Suprapubic skin (tissue), 4 donors: ENCODE measurements at regions not wholly inside any gene's neighbourhood (a gene's known extent, or its start where the extent isn't known, plus 50 kb on each side); places are given as distances from the start of the nearest gene placed in this dataset.

Experiments used
- DNase-seq, 2 donors: peaks; one replicate each; pipeline ENCODE4 v3.0.0-alpha.2; 2019; ENCODE audit warnings: low spot score in 2 of 2
- H3K27ac ChIP-seq: fragments of 200-600 bp; sonication (generic); one replicate; pipeline ENCODE4 v1.5.1; 2019
- H3K27me3 ChIP-seq: fragments of 200-600 bp; sonication (generic); one replicate; pipeline ENCODE4 v1.5.1; 2019
- H3K36me3 ChIP-seq: fragments of 200-600 bp; sonication (generic); one replicate; pipeline ENCODE4 v1.5.1; 2019
- H3K4me1 ChIP-seq: fragments of 200-600 bp; sonication (generic); one replicate; pipeline ENCODE4 v1.5.1; 2019
- H3K4me3 ChIP-seq: fragments of 200-600 bp; sonication (generic); one replicate; pipeline ENCODE4 v1.5.1; 2019; ENCODE audit warnings: mild to moderate bottlenecking
- H3K9me3 ChIP-seq: fragments of 200-600 bp; sonication (generic); one replicate; pipeline ENCODE4 v1.5.1; 2019
- CTCF ChIP-seq, 2 donors: fragments of 200-600 bp in 1 of 2; fragments of 450-650 bp in 1 of 2; sonication (generic) in 1 of 2; IDR thresholded peaks; one replicate each; pipeline ENCODE4 v1.5.1; 2016 to 2019; ENCODE audit warnings: antibody characterized with exemption in 2 of 2, mild to moderate bottlenecking in 1 of 2, moderate library complexity in 1 of 2
- EP300 ChIP-seq: sonication (generic); formaldehyde crosslinking; IDR thresholded peaks from one replicate; pipeline ENCODE4 v1.6.1; 2017; ENCODE audit warnings: antibody characterized with exemption
- POLR2A ChIP-seq, 2 donors: fragments of 450-650 bp; IDR thresholded peaks; one replicate each; pipeline ENCODE4 v1.6.1; 2017; ENCODE audit warnings: antibody characterized with exemption in 2 of 2, mild to moderate bottlenecking in 2 of 2, moderate library complexity in 2 of 2
- POLR2AphosphoS5 ChIP-seq, 3 donors: sonication (generic); formaldehyde crosslinking; IDR thresholded peaks; one replicate each; pipeline ENCODE4 v1.6.1; 2017; ENCODE audit warnings: antibody characterized with exemption in 3 of 3
- WGBS: methylation state at CpG from one replicate; pipeline ENCODE4 v1.1.5; 2018; 5-methylcytosine and 5-hydroxymethylcytosine counted together

- Histone ChIP-seq H3K27me3 (peaks cover 65% of the 10 kb centered on the region), H3K9me3 (no peaks in the 10 kb centered on the region), H3K27ac (no peak overlapping the region), H3K4me1 (no peaks in the 10 kb centered on the region), H3K36me3 (no peaks in the 10 kb centered on the region), H3K4me3 (no peak overlapping the region)
- TF ChIP-seq CTCF (IDR thresholded peaks at IDR 0.05), result no peak
- TF ChIP-seq POLR2AphosphoS5 (IDR thresholded peaks at IDR 0.05), result no peak
- no peak for TF ChIP-seq POLR2A (IDR thresholded peaks at IDR 0.05)
- no peak for TF ChIP-seq EP300
- 75% methylated on average over 2 of the region's 2 CpGs for WGBS
- no peak for DNase-seq
Observed at GRCh38 chr21:36565540-36565939, 85.6 kb upstream of the CLDN14 start.

- TF ChIP-seq EP300 (no peak), POLR2A (IDR thresholded peaks at IDR 0.05) (no peak), POLR2AphosphoS5 (IDR thresholded peaks at IDR 0.05) (no peak), CTCF (IDR thresholded peaks at IDR 0.05) (no peak)
- 36% methylated on average over 7 of the region's 7 CpGs for WGBS
- Histone ChIP-seq H3K4me1 (no peaks in the 10 kb centered on the region), H3K27ac (no peak overlapping the region), H3K4me3 (no peak overlapping the region), H3K36me3 (no peaks in the 10 kb centered on the region), H3K27me3 (peaks cover 69% of the 10 kb centered on the region), H3K9me3 (no peaks in the 10 kb centered on the region)
- no peak for DNase-seq
Observed at GRCh38 chr21:36566644-36567043, 86.7 kb upstream of the CLDN14 start.

- no peaks in the 10 kb centered on the region for H3K9me3 ChIP-seq
- peaks cover 66% of the 10 kb centered on the region for H3K27me3 ChIP-seq
- 21% methylated on average over 5 of the region's 5 CpGs for WGBS
- H3K36me3 ChIP-seq, result no peaks in the 10 kb centered on the region
- no peak overlapping the region for H3K4me3 ChIP-seq
- no peak overlapping the region for H3K27ac ChIP-seq
- DNase-seq, result no peak
- TF ChIP-seq EP300 (no peak), CTCF (IDR thresholded peaks at IDR 0.05) (no peak), POLR2AphosphoS5 (IDR thresholded peaks at IDR 0.05) (no peak), POLR2A (IDR thresholded peaks at IDR 0.05) (no peak)
- no peaks in the 10 kb centered on the region for H3K4me1 ChIP-seq
Observed at GRCh38 chr21:36567216-36567885, 87.4 kb upstream of the CLDN14 start.

GRCh38 chr21:36569511-36569910 lies 89.6 kb upstream of the CLDN14 start:
- TF ChIP-seq EP300 (no peak), CTCF (IDR thresholded peaks at IDR 0.05) (no peak), POLR2A (IDR thresholded peaks at IDR 0.05) (no peak), POLR2AphosphoS5 (IDR thresholded peaks at IDR 0.05) (no peak)
- no peak overlapping the region for H3K4me3 ChIP-seq
- H3K9me3 ChIP-seq, result no peaks in the 10 kb centered on the region
- peaks cover 51% of the 10 kb centered on the region for H3K27me3 ChIP-seq
- WGBS, result 84% methylated on average over 6 of the region's 6 CpGs
- H3K36me3 ChIP-seq, result no peaks in the 10 kb centered on the region
- DNase-seq, result no peak
- H3K4me1 ChIP-seq, result no peaks in the 10 kb centered on the region
- no peak overlapping the region for H3K27ac ChIP-seq

GRCh38 chr21:36571556-36571955 lies 91.6 kb upstream of the CLDN14 start:
- no peak for DNase-seq
- Histone ChIP-seq H3K9me3 (no peaks in the 10 kb centered on the region), H3K27me3 (peaks cover 37% of the 10 kb centered on the region), H3K4me3 (no peak overlapping the region), H3K36me3 (no peaks in the 10 kb centered on the region), H3K4me1 (no peaks in the 10 kb centered on the region), H3K27ac (no peak overlapping the region)
- 26% methylated on average over 10 of the region's 10 CpGs for WGBS
- TF ChIP-seq POLR2AphosphoS5 (IDR thresholded peaks at IDR 0.05), result no peak
- no peak for TF ChIP-seq CTCF (IDR thresholded peaks at IDR 0.05)
- TF ChIP-seq POLR2A (IDR thresholded peaks at IDR 0.05), result no peak
- no peak for TF ChIP-seq EP300
